ENCODE measurements at regions not wholly inside any gene's neighbourhood (a gene's known extent, or its start where the extent isn't known, plus 50 kb on each side); places are given as distances from the start of the nearest gene placed in this dataset.

DNA sequence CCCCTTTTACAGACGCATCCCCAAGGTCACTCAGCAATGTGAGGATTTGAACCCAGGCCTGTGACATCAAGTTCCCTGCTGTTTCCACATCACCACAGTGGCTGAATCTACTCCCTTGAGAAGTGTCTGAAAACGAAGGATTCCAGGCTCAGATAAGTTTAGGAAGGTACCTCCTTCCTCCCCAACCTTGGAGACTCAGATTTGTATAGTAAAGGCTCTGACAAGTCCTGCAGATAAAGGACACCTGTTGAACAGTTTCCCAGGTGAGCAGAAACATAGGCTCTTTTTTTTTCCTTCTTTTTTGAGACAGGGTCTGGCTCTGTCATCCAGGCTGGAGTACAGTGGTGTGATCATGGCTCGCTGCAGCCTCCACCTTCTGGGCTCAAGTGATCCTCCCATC is 56.4 kb upstream of the PTPRS start:
- H3K9ac ChIP-seq (ENCODE audit: insufficient read depth in 1 of 2, low read depth in 2 of 2, low read length in 2 of 2) = no peak overlapping the region
- intact Hi-C loops (cut with micrococcal nuclease) (no loop called here), in situ Hi-C loops (cut with MboI) (no loop called here)
- H3K9me1 ChIP-seq (ENCODE audit: control insufficient read depth, insufficient read depth, low read length) = no peaks in the 10 kb centered on the region
- CTCF ChIA-PET (ENCODE audit: low intra/inter-chr PET ratio) = no interaction called here
- no peak overlapping the region for H3K4me2 ChIP-seq (ENCODE audit: insufficient read depth, low read length)
- H3K4me1 ChIP-seq (replicated peaks in 1 of 2; ENCODE audit: control insufficient read depth in 2 of 2, insufficient read depth in 2 of 2, low read length in 2 of 2) = no peaks in the 10 kb centered on the region; a peak in 2 of 5 replicates
- BruUV-seq (replicated peaks) = no TSS peak
- peaks cover 7% of the 10 kb centered on the region for H4K20me1 ChIP-seq (replicated peaks; ENCODE audit: control insufficient read depth, insufficient read depth, low read length)
- no peak for DNase-seq (ENCODE audit: extremely low read depth in 1 of 4, low spot score in 3 of 4)
- H3K27me3 ChIP-seq (ENCODE audit: control insufficient read depth in 2 of 2, insufficient read depth in 2 of 2, low read length in 2 of 2) = peaks cover 4 to 6% of the 10 kb centered on the region in 2 experiments; a peak in 2 of 5 replicates
- H3K79me2 ChIP-seq (ENCODE audit: control insufficient read depth, insufficient read depth, low read length) = no peaks in the 10 kb centered on the region
- no peak for FAIRE-seq
- H2AFZ ChIP-seq (ENCODE audit: low read depth, low read length) = no peak overlapping the region
- H3K27ac ChIP-seq (ENCODE audit: extremely low read depth, low read depth, low read length) = no peak overlapping the region
- H3K36me3 ChIP-seq (ENCODE audit: control insufficient read depth, insufficient read depth, low read length) = no peaks in the 10 kb centered on the region
- no peak overlapping the region for H3K4me3 ChIP-seq
- H3K9me3 ChIP-seq (replicated peaks; ENCODE audit: control insufficient read depth, insufficient read depth, low read depth, low read length) = no peaks in the 10 kb centered on the region
- WGBS (ENCODE audit: insufficient coverage, low coverage, missing lambda C conversion rate) = 0% methylated on average over 3 of the region's 3 CpGs
- POLR2A ChIA-PET = no interaction called here
- ATAC-seq = no peak
- no peak for TF ChIP-seq E4F1 (CRISPR knock-in tag; IDR thresholded peaks at IDR 0.05; ENCODE audit: borderline replicate concordance)
- TF ChIP-seq STAG1 (CRISPR knock-in tag; IDR thresholded peaks at IDR 0.05; ENCODE audit: borderline replicate concordance) = no peak
- no peak for TF ChIP-seq YY1 (IDR thresholded peaks at IDR 0.05; ENCODE audit: borderline replicate concordance in 1 of 3, control insufficient read depth in 1 of 3, extremely low read depth in 1 of 3, insufficient read depth in 3 of 3, insufficient read length in 1 of 3, insufficient replicate concordance in 2 of 3, low read depth in 1 of 3, low read length in 2 of 3)
- TF ChIP-seq STAT5B (CRISPR knock-in tag; IDR thresholded peaks at IDR 0.05) = no peak
- peak; percentile 24; the same call in 1 of the 2 replicates for TF ChIP-seq BCOR (IDR thresholded peaks at IDR 0.05)
- TF ChIP-seq MYNN (IDR thresholded peaks at IDR 0.05) = no peak
- no peak for TF ChIP-seq MYNN (CRISPR knock-in tag; IDR thresholded peaks at IDR 0.05)
- no peak for TF ChIP-seq CC2D1A (IDR thresholded peaks at IDR 0.05)
- TF ChIP-seq CREB5 (CRISPR knock-in tag; IDR thresholded peaks at IDR 0.05) = no peak
- TF ChIP-seq PML (IDR thresholded peaks at IDR 0.05; ENCODE audit: low read length) = no peak
- TF ChIP-seq SRF (CRISPR knock-in tag; IDR thresholded peaks at IDR 0.05) = no peak
- TF ChIP-seq JUNB (CRISPR knock-in tag; conservative IDR thresholded peaks at IDR 0.05) = no peak
- TF ChIP-seq GATAD2B (IDR thresholded peaks at IDR 0.05; ENCODE audit: borderline replicate concordance) = no peak
- TF ChIP-seq ATF3 (IDR thresholded peaks at IDR 0.05) = no peak
- TF ChIP-seq ATF3 (CRISPR knock-in tag; conservative IDR thresholded peaks at IDR 0.05) = no peak
- TF ChIP-seq SIN3B (IDR thresholded peaks at IDR 0.05; ENCODE audit: low read depth) = no peak
- TF ChIP-seq RBM25 (IDR thresholded peaks at IDR 0.05; ENCODE audit: low read depth, low read length, severe bottlenecking) = peak; percentile 51
- no peak for TF ChIP-seq POLR3G (IDR thresholded peaks at IDR 0.05; ENCODE audit: extremely low read depth, insufficient read length, insufficient replicate concordance)
- TF ChIP-seq BACH1 (tag; IDR thresholded peaks at IDR 0.05) = no peak
- TF ChIP-seq ZNF239 (CRISPR knock-in tag; IDR thresholded peaks at IDR 0.05) = peak; percentile 97
- no peak for TF ChIP-seq ASH1L (IDR thresholded peaks at IDR 0.05; ENCODE audit: borderline replicate concordance, low read depth, partially characterized antibody)

Data from K562 (cell line).